ENCODE measurements at regions not wholly inside any gene's neighbourhood (a gene's known extent, or its start where the extent isn't known, plus 50 kb on each side); places are given as distances from the start of the nearest gene placed in this dataset.
"Not testable (repeated sequence)": the region's sequence is repeated elsewhere in the genome, so short reads cannot be mapped to it uniquely, and the experiment has no call there.

GRCh38 chr11:97982512-97982911, 1038.2 kb upstream of the CNTN5 start:
- no peak for DNase-seq

DNA sequence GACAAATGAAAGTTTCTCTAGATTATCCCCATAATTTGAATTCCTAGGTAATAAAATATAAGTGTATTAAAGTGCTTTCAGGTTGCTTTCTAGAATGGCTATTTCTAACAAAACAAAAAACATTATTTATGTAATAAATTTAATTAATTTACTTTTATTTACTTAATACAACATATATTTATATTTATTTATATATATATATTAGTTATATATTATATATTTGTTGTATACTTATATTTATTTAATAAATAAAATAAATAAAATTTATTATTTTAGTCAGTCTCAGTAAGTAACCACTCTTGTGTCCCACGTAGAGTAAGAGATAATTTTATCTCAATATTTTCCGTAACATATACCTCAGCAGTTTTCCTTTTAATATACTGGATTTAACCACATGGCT, 1031.6 kb upstream of the CNTN5 start:
- no peak for DNase-seq

DNA sequence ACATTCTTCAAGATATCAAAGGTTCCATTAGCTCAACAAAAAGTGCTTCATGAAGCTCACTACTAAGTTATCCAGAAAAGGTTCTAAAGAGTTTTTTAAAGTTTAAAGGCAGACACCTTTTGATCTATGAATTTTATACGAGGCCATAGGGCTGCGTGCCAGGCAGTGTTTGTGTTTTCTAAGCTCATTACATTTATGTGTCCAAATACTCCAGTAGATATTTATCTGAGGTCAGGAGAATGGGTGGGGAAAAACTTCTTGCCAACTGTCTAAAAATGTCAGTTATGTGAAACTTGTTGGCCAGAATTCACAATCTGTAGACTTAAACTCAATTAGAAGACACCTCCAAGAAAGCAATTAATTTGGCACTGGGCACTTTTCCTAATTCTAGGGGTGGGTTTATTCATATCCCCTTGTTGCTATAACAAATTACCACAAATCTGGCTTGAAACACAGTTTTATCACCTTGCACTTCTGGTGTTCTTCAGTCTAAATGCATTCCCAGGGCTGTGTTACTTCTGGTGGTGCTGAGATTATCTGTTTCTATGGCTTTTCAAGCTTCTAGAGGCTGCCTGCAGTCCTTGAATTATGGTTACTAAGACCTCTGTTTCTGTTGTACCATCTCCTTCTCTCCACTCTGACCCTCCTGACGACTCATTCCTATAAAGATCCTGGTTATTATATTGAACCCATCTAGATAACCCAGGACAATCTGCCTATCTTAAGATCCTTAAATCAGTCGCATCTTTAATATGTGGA, 1030.4 kb upstream of the CNTN5 start:
- DNase-seq: no peak

GRCh38 chr11:97993562-97993961, 1027.2 kb upstream of the CNTN5 start:
- no peak for DNase-seq

GRCh38 chr11:97995874-97996273, 1024.9 kb upstream of the CNTN5 start:
- DNase-seq: no peak

DNA sequence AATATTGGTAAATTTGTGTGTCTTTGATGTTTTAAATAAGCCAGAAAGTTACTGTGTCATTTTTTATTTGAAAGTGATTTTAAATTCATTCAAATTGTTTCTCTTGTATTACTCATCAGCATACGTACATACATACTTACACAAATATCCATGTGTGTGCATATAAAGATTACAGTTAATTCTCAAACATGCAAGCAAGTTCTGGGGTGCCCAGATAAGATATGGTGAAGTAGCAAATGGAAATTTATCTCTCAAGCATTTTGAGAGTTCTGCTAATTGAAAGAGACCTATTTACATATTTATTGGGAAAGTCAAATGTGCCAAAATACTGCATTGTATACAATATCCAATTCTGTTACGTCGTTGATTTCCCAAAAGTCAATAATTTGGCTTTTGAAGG, 1024.0 kb upstream of the CNTN5 start:
- no peak for DNase-seq

- DNase-seq: no peak
These were observed 1017.0 kb upstream of the CNTN5 start for GRCh38 chr11:98003606-98004371.

- DNase-seq: no peak
These were observed 1013.7 kb upstream of the CNTN5 start for GRCh38 chr11:98007072-98007471.

- DNase-seq: no peak
These were observed 993.1 kb upstream of the CNTN5 start for GRCh38 chr11:98027652-98028051.

DNA sequence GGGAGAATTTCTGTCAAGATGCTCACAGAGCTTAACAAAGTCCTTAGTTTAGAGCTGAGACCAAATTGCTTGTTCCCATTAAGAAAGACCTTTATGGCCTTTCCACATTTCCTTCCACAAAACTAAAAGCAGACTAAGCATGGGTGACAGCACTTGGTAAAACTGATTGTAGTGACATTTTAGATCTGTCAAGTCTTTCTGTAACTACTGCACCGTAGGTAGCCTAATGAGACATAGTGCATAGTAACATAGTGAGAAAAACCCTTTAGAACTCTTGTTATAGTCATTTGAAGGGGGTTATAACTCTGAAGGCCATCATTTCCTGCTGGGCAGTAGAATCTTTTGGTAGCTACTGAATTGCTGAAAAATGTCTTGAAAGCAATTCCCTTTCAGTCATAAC, 990.9 kb upstream of the CNTN5 start:
- no peak for DNase-seq

DNA sequence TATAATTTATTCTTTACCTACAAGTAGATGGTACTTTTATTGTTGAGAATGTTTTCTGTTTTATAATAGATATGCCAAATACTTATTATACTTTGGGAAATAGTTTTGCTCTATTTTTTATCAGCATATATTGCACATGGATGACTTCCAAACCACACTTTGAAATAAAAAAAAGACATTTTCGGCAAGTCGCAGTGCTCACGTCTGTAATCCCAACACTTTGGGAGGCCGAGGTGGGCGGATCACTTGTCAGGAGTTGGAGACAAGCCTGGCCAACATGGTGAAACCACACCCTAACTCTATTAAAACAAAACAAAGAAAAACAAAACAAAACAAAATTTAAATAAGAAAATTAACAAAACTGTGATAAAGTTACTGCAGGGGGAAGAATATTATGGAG, 983.9 kb upstream of the CNTN5 start:
- DNase-seq: no peak

DNA sequence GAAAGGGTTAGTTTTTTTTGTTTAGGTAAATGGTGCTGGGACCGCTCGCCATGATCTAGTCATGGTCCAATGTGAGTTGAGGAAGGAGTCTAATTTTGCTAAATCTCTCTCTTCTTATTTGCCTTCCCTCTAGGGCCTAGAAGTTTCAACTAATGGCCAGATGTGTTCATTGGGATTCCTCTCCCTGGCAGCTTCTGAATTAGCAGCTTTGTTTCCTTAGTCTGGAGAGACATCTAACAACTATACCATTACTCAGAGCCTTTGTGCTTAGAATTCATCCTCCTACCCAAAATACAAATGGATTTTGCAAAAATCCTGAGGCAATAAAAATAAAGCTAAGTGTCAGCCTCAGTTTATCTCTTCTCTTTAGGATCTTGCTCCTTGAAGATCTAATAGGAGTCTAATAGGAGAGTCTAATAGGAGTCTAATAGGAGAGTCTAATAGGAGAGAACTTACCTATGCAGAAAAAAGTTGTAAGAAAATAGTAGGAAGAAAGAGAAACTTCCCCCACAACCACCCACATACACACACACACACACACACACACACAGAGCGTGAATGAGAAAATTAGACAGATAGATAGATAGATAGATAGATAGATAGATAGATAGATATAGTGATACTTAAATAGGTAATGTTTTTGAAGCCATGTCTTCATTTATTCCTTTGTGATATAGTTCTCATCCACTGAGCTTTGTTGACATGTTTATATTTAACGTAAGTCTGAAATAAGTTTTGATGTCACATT, 980.5 kb upstream of the CNTN5 start:
- no peak for DNase-seq

DNA sequence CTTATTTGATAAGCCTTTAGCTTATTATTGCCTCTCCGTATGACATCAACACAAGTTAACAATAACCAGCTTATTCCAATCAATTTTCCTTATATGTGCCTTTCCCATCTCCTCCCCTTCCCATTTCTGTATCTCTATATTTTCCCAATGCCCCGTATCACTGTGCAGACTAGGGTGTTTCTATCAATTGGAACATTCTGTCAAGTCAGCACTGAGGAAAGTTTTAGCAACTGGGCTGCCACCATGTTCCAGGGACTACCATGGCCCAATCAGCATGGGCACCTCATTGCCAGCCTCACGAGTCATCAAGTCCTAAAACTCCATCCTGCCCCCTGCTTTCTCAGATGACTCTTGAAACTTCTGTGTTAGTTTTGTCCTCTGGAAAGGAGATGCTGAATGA, 973.1 kb upstream of the CNTN5 start:
- DNase-seq: no peak

DNA sequence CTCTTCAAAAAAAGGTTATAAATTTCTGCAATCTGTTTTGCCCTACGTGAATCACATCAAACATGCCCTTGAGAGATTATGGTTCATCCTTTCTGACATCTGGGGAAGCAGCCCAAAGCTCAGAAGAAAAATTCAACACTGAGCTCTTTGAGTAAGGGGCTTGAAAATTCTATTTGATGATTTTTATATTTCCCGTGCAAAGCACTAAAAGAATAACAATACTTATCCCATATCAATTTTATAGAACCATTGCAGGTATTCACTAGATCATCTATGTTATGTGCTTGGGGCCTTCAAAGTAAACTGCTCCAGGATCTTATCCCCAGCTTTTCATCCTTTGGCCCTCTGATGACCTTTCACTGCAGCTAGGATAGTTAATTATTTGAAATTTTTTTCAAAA, 966.9 kb upstream of the CNTN5 start:
- DNase-seq: no peak

DNA sequence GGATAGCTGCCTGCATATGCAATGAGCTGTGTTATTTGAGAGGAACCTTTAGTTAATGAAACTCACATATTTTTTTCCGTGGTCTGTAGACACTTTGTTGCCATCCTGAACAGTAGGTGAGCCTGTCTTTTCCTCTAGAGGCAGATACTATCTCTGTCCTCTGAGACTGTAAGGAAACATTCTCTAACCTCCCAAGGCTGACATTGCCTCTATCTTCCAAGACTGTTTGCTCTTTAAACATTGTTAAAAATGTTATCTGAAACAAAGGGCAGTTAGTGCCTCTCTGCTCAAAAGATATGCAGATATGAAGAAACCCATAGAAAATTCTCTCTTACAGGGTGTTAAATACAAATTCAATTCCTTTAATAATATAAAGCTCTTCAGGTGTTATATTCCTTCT, 963.8 kb upstream of the CNTN5 start:
- no peak for DNase-seq

DNA sequence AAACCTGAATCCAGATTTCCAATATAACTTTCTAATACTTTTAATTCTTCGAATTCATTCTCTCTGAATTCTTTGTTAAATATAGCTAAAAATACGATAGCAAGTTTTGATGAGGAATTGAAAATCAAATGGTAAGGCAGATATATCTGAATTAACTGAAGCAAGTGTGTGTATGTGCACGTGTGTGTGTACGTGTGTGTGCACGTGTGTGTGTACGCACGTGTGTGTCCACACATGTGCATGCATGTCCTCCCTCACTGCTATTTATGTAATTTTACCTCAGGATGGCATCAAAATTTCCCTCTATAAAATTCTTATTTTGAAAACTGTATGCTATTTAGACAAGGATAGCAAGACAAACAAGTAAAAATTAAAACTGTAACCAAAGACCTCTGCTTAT, 961.3 kb upstream of the CNTN5 start:
- DNase-seq: no peak

DNA sequence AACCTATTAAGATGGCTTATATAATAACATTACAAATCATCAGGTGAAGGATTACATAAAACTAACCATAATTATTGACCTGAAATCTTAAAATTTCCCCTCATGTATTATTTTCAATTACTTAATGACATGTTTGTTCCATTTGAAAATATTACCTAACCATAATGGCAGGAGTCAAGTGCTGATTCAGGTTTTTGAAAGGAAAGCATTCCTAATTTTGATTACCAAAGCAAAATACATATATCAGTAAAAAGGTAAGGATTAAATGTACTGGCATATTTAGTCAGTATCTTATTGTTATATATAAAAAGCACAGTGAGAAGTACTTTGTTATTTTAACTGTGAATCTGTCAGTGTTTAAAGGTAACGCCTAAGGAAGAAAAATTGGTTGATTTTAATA, 960.0 kb upstream of the CNTN5 start:
- DNase-seq: no peak

- no peak for DNase-seq
These were observed 958.9 kb upstream of the CNTN5 start for GRCh38 chr11:98061858-98062257.

DNA sequence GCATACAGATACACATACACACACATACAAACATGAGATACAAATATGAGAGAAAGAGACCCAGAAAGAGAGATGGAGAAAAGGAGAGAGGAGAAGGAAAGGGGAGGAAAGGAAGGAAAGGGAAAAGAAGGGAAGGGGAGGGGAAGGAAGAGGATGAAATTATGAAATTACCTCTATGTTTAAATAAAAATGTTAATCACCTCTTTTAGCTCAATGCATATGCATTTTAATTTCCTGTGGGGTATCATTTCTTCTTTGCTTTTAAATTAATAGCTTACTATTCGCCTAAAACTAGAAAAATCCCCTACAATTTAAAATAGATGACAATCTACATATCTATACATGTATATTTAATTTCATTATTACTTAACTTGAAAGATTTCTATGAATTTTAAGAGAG, 958.0 kb upstream of the CNTN5 start:
- no peak for DNase-seq

DNA sequence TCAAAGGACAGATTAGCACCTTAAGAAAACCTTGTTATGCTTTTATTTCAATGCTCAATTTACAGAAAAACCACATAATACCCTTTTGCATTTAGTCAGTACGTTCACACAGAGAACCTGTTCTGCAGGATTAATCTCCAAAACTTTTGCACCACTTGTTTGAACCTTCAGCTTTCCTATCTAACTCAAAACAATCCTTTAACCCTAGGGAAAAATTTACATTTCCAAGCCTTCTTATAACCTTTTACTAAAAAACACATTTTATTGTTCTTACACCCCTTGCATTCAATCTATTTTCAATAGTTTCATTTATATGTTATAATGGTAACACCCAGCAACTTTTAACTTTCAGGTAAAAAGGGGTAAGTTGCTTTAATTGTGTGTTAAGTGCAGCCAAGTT, 952.5 kb upstream of the CNTN5 start:
- DNase-seq: no peak

DNA sequence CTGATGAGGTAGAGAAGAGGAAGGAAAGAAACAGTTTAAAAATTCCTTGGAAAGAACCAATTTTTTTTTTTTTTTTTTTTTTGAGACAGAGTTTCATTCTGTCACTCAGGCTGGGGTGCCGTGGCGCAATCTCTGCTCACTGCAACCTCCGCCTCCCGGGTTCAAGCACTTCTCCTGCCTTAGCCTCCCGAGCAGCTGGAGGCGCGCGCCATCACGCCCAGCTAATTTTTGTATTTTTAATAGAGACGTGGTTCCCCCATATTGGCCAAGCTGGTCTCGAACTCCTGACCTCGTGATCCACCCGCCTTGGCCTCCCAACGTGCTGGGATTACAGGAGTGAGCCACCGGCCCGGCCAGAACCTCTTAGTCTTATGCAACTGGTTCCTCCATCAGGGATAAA, 951.6 kb upstream of the CNTN5 start:
- DNase-seq: not testable (repeated sequence)

DNA sequence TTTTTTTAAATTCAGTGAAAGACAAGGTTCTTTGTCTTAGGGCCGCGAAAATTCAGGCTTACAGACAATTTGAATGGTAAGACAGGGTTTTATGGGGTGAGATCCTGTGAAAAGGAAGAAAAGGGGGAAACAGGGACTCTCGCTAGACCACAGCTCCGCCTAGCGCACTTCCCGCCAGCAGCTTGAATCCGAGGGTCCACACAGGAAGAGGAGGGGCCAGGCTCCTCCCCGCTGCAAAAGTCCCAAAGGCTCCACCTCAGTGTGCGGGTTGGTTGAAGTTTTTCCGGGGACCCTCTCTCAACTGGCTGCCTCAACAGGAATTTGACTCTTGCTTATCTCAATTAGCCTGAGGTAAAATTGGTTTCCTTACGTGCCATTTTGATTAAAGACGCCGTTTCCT, 950.9 kb upstream of the CNTN5 start:
- DNase-seq: no peak

GRCh38 chr11:98090861-98091505, 929.8 kb upstream of the CNTN5 start:
- DNase-seq: no peak

All from right forelimb (tissue), 1 donor.